ENCODE measurements at regions not wholly inside any gene's neighbourhood (a gene's known extent, or its start where the extent isn't known, plus 50 kb on each side); places are given as distances from the start of the nearest gene placed in this dataset.

DNA sequence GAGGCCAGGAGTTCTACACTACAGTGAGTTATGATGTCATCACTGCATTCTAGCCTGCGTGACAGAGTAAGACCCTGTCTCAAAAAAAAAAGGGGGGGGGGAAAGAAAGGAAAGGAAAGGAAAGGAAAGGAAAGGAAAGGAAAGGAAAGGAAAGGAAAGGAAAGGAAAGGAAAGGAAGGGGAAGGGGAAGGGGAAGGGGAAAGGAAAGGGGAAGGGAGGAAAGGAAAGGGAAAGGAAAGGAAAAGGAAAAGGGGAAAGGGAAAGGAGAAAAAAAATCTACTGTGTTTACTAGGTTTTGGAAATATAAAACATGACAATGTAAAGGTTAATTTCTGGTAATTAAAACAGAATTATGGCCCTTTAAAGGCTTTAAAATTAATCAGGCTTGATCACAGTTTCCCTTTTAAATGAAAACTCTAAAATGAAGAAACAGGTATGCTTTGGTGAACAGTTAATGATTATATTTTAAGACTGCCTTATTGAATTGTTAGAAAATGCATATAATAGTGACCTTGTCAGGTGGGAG lies 131.9 kb upstream of the POU5F2 start:
- TF ChIP-seq, protein P1, sequence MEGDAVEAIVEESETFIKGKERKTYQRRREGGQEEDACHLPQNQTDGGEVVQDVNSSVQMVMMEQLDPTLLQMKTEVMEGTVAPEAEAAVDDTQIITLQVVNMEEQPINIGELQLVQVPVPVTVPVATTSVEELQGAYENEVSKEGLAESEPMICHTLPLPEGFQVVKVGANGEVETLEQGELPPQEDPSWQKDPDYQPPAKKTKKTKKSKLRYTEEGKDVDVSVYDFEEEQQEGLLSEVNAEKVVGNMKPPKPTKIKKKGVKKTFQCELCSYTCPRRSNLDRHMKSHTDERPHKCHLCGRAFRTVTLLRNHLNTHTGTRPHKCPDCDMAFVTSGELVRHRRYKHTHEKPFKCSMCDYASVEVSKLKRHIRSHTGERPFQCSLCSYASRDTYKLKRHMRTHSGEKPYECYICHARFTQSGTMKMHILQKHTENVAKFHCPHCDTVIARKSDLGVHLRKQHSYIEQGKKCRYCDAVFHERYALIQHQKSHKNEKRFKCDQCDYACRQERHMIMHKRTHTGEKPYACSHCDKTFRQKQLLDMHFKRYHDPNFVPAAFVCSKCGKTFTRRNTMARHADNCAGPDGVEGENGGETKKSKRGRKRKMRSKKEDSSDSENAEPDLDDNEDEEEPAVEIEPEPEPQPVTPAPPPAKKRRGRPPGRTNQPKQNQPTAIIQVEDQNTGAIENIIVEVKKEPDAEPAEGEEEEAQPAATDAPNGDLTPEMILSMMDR (IDR thresholded peaks at IDR 0.05) = no peak
- TF ChIP-seq POLR2A (IDR thresholded peaks at IDR 0.05) = no peak
